Stimulated activated CD4-positive, alpha-beta T cell treated with anti-CD3 and anti-CD28 coated beads, Interleukin-1b, Interleukin-23, amount 100 ng/mL, for 24 hours (primary cell): ENCODE measurements at regions not wholly inside any gene's neighbourhood (a gene's known extent, or its start where the extent isn't known, plus 50 kb on each side); places are given as distances from the start of the nearest gene placed in this dataset.
"Not testable (repeated sequence)": the region's sequence is repeated elsewhere in the genome, so short reads cannot be mapped to it uniquely, and the experiment has no call there.

Experiments
- DNase-seq, 4 experiments: peaks; one replicate each; pipeline ENCODE4 v3.0.0-alpha.2; 2020; ENCODE audit warnings: low read depth in 4 of 4, low spot score in 1 of 4

DNA sequence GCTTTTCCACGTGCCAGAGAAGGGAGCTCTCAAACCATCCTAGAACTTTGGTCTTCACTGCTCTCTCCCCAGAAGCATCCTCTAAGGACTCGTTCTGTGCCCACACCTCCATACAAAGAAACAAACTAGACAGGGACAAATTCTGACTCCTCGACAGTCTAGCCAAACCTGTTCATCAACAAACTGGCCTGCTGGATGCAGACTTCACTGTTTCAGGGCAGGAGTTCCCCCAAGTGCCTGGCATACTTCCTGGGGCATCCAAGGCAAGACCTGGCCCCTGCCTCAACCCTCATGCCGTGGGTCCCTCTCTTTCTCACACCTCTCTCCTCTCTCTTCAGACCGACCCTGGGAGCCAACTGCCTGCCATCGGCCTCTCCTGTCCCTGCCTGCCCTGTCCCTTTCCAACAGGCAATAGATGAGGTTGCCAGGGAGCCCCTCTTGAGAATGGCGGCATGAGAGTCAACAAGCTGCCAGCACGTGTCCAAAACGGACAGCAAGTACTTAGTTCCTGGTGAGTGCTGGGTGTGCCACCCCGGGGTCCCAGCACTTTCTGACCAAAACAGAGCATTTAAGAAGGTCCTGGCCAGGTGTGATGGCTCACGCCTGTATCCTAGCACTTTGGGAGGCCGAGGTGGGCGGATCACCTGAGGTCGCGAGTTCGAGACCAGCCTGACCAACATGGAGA is 79.1 kb upstream of the HES1 start:
- DNase-seq: no peak

DNA sequence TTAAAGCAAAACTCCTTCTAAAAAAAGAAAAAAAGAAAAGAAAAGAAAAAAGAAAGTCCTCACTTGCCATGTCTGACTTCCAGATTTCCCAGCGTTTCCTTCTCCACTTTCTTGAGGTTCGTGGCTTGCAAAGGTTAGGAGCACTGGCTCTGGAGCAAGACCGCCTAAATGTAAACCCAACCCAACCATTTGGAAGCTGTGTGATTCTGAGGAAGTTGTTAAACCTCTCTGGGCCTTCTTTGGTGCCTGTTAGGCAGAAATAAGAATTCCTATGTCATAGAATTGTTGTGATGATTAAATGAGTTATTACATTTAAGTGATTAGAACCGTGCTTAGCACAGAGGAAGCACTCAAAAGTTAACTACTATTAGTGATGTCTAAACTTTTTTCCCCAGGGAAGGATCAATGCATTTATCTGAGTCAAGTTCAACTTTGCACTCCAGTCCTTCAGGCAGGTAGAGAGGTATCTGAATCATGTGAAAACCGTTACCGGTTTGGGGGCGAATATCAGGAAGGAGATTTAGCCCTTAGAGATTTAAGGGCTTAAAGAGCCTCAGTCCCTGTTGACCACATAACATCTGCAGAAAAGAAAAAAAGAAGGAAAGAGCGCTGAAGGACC is 78.3 kb upstream of the HES1 start:
- no peak for DNase-seq

DNA sequence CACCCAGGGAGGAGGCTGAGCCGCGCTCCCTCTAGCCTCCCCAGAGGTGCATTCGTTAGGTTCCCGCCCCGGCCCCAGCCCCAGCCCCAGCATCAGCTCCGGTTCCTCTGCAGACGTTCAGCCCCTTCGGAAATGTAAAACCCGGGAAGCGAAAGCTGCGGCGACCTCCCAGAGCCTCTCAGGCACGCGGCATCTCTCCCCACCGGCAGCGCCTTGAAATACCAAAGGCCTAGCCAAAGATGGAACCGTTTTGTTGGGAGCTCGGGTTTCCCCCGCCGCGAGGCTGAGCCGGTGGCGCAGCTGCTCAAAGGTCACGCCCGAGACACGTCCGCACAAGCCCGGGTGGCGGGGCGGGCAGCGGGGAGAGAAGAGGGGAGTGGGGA is 77.8 kb upstream of the HES1 start:
- DNase-seq: peak in 2 of 4 experiments; percentile 23

DNA sequence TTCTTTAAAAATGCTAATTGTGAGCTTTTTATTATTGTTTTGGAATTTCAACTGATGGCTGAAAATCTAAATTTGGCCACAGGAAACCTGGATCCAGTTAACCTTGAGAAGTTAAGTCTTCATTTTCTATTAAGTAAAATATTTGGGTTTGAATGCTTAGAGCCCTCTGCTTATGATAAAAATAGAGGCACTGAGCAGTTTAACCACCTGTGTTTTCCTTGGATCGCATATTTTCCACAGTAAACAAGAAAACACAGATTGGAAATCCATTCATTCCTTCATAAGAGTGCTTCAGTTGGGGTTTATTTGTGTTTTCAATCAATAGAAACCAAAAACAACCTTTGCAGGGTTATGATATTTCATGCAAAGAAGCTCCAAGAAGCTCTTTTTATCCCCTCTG is 77.2 kb upstream of the HES1 start:
- DNase-seq: no peak

- no peak for DNase-seq
Observed at GRCh38 chr3:194061421-194062030, 74.4 kb upstream of the HES1 start.

DNA sequence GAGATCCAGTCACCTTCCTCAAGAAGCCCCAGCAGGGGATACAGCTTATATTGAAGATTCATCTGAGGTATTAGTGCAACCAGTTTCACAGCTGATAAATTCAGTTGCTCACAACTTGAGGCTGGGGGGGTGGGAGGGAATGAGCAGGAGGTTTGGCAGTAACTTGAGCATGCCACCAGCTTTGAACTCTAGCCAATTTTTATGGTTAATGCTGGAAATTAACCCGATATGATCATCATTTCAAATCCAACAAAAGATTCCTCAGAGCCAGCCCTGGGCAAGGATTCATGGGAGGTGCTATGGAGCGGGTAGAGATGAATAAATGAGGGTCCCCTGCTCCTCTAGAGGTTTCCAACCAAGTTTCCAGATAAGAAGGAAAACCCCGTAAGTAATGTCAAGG is 73.1 kb upstream of the HES1 start:
- DNase-seq: no peak

GRCh38 chr3:194064380-194065332 is 71.3 kb upstream of the HES1 start:
- no peak for DNase-seq

DNA sequence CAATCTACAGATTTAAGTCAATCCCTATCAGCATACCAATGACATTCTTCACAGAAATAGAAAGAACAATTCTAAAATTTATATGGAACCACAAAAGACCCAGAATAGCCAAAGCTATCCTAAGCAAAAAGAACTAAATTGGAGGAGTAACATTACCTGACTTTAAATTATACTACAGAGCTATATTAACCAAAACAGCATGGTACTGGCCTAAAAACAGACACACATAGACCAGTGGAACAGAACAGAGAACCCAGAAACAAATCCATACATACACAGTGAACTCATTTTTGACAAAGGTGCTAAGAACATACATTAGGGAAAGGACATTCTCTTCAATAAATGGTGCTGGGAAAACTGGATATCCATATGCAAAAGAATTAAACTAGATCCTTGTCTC is 68.6 kb upstream of the HES1 start:
- not testable (repeated sequence) for DNase-seq

DNA sequence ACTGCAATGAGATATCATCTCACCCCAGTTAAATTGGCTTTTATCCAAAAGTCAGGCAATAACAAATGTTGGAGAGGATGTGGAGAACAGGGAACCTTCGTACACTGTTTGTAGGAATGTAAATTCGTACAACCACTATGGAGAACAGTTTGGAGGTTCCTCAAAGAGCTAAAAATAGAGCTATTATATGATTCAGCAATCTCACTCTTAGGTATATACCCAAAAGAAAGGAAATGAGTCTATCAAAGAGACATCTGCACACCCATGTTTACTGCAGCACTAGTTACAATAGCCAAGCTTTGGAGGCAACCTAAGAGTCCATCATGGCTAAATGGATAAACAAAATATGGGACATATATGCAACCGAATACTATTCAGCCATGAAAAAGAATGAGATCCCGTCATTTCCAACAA is 68.0 kb upstream of the HES1 start:
- no peak for DNase-seq

GRCh38 chr3:194069421-194070219 is 66.3 kb upstream of the HES1 start:
- DNase-seq: no peak

GRCh38 chr3:194070220-194070633 is 65.7 kb upstream of the HES1 start:
- DNase-seq: no peak

DNA sequence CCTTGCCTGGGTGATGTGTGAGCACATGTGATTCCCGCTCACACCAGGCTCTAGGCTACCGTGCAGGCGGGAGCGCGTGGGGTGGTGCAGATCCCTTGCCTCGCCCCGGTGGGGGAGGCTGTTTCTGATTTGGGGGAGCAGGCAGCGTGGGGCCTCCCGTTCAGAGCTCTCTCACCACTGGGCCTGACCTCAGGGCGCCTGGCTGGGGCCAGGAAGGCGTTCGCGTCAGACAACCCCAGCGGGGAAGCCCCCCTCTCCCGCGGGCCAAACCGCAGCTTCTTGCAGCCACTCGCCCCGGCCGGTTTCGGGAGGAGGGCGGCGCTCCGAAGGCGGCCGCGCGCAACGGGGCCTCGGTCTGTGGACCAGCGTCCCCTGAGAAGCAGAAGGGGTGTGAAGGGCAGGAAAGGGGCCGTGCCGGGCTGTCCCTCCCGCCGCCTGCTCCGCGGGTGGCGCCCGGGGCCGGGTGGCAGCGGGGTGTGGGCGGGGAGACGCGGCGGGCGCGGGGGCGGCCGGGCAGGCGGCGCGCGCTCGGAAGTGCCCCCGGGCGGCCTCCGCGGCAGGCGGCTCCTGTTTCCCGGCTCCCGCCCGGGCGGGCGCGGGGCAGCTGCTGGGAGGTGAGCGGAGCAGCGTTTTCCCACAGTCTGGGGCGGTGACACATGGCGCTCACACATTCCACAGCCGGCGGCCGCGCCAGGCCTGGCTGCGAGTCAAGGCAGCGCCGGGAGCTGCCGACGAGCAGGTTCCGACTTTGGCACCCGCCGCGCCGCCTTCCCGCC is 65.1 kb upstream of the HES1 start:
- DNase-seq: peak in 3 of 4 experiments; percentile 43 to 77 (median 58)

DNA sequence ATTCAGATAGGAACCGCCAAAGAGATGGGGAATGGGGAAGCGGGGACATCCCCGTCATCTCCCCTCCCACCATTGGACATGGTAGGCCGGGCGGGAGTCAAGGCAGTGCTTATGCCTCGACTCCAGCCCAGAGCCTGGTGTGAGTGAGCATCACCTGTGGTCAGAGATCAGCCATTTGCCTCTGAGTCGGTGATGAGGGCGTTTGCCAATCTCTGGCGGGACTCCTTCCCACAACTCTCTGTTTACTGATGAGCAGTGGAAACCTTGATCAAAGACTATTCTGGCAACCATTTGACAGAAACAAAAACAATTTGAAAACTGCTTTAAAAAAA is 63.9 kb upstream of the HES1 start:
- DNase-seq: no peak

GRCh38 chr3:194072691-194073279 is 63.2 kb upstream of the HES1 start:
- DNase-seq: no peak

GRCh38 chr3:194073926-194074325 is 62.0 kb upstream of the HES1 start:
- no peak for DNase-seq

DNA sequence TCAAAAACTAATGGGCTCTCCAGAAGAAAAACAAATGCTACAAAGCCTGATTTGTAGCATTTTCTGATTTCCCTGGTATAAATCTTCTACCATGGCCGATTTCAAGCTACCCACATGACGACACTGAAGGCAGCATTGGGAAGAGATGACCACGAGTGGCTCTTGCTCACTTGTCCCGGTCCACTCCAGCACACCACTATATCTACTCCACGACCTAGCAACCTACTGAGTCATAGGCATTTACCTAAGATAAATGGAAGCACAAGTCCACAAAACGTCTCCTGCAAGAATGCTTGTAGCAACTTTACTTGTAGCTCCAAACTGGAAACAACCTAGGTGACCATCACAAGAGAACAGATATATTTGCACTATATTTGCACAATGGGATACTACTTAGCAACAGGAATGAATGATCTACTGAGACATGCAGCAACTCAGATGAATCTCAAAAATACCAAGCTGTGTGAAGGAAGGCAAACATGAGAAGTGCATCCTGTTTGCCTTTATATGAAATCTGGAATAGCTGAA is 60.8 kb upstream of the HES1 start:
- no peak for DNase-seq

GRCh38 chr3:194075802-194076460 is 60.0 kb upstream of the HES1 start:
- DNase-seq: no peak

GRCh38 chr3:194076475-194076874 is 59.5 kb upstream of the HES1 start:
- no peak for DNase-seq

- DNase-seq: no peak
Observed at GRCh38 chr3:194077602-194078001, 58.3 kb upstream of the HES1 start.
